HepG2 (cell line): ENCODE measurements at regions not wholly inside any gene's neighbourhood (a gene's known extent, or its start where the extent isn't known, plus 50 kb on each side); places are given as distances from the start of the nearest gene placed in this dataset.

ENCODE experiments used
- GABPA ChIP-seq, 2 experiments: IDR thresholded peaks; 2 replicates each; pipeline ENCODE4 v1.6.1; 2011 to 2016; ENCODE audit warnings: low read depth in 2 of 2, low read length in 1 of 2, missing biosample characterization in 1 of 2, missing genetic modification characterization in 1 of 2
- POGZ ChIP-seq: sonication (generic); formaldehyde crosslinking; IDR thresholded peaks from 2 replicates; pipeline ENCODE4 v1.4.0; 2020; ENCODE audit warnings: mild to moderate bottlenecking, missing genetic modification reagents
- ZNF260 ChIP-seq: sonication (generic); formaldehyde crosslinking; IDR thresholded peaks from 2 replicates; pipeline ENCODE4 v1.4.0; 2020; ENCODE audit warnings: missing genetic modification reagents, low read depth, mild to moderate bottlenecking, borderline replicate concordance
- ZNF274 ChIP-seq: sonication (generic); formaldehyde crosslinking; IDR thresholded peaks from 2 replicates; pipeline ENCODE4 v1.5.1; 2020; ENCODE audit warnings: mild to moderate bottlenecking, missing genetic modification reagents
- ZNF549 ChIP-seq: sonication (generic); formaldehyde crosslinking; IDR thresholded peaks from 2 replicates; pipeline ENCODE4 v1.5.0; 2020; ENCODE audit warnings: missing genetic modification reagents
- ZNF567 ChIP-seq: sonication (generic); formaldehyde crosslinking; IDR thresholded peaks from 2 replicates; pipeline ENCODE4 v1.8.1; 2023; ENCODE audit warnings: mild to moderate bottlenecking, missing genetic modification reagents, borderline replicate concordance
- ZNF619 ChIP-seq: sonication (generic); formaldehyde crosslinking; IDR thresholded peaks from 2 replicates; pipeline ENCODE4 v1.4.0; 2020; ENCODE audit warnings: mild to moderate bottlenecking, missing genetic modification reagents
- TF ChIP-seq, protein P1 (sequence below): sonication (generic); formaldehyde crosslinking; conservative IDR thresholded peaks from 2 replicates; pipeline ENCODE4 v1.8.1; 2023; ENCODE audit warnings: missing genetic modification reagents
- TF ChIP-seq, protein P2 (sequence below): sonication (generic); formaldehyde crosslinking; IDR thresholded peaks from 2 replicates; pipeline ENCODE4 v1.8.1; 2023; ENCODE audit warnings: missing genetic modification reagents, inconsistent platforms, borderline replicate concordance
- TF ChIP-seq, protein P3 (sequence below): sonication (generic); formaldehyde crosslinking; IDR thresholded peaks from 2 replicates; pipeline ENCODE4 v1.4.0; 2020; ENCODE audit warnings: missing genetic modification reagents, mild to moderate bottlenecking, borderline replicate concordance

DNA sequence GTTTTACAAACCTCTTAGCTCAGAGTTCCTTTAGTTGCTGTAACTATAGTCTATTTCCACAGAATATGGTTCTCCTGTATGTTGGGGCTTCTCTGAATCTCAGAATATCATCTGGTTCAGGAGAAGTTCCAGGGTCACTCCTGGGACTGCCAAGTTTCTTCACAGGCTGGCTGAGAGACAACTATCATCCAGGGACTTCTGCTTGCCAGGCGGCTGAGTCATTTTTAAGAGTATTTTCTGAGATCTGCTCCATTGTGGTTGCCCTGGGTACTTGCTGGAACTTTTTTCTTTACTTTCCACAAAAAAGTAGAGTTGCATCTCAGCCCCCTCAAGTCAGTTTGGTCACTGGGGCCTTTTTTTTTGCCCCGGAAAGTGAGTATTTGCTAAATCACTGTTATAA is 566.5 kb downstream of the LRRC70 start:
- TF ChIP-seq ZNF567 (no peak), POGZ (CRISPR knock-in tag) (no peak), ZNF619 (no peak), ZNF549 (no peak), ZNF260 (CRISPR knock-in tag) (no peak), GABPA (IDR thresholded peaks at IDR 0.05; ENCODE audit: low read depth, low read length) (no peak), GABPA (CRISPR knock-in tag; IDR thresholded peaks at IDR 0.05; ENCODE audit: low read depth) (no peak), ZNF274 (CRISPR knock-in tag) (no peak)
- TF ChIP-seq, protein P1, sequence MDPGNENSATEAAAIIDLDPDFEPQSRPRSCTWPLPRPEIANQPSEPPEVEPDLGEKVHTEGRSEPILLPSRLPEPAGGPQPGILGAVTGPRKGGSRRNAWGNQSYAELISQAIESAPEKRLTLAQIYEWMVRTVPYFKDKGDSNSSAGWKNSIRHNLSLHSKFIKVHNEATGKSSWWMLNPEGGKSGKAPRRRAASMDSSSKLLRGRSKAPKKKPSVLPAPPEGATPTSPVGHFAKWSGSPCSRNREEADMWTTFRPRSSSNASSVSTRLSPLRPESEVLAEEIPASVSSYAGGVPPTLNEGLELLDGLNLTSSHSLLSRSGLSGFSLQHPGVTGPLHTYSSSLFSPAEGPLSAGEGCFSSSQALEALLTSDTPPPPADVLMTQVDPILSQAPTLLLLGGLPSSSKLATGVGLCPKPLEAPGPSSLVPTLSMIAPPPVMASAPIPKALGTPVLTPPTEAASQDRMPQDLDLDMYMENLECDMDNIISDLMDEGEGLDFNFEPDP (CRISPR knock-in tag), result no peak
- TF ChIP-seq, protein P2, sequence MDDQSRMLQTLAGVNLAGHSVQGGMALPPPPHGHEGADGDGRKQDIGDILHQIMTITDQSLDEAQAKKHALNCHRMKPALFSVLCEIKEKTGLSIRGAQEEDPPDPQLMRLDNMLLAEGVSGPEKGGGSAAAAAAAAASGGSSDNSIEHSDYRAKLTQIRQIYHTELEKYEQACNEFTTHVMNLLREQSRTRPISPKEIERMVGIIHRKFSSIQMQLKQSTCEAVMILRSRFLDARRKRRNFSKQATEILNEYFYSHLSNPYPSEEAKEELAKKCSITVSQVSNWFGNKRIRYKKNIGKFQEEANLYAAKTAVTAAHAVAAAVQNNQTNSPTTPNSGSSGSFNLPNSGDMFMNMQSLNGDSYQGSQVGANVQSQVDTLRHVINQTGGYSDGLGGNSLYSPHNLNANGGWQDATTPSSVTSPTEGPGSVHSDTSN (CRISPR knock-in tag), result no peak
- TF ChIP-seq, protein P3, sequence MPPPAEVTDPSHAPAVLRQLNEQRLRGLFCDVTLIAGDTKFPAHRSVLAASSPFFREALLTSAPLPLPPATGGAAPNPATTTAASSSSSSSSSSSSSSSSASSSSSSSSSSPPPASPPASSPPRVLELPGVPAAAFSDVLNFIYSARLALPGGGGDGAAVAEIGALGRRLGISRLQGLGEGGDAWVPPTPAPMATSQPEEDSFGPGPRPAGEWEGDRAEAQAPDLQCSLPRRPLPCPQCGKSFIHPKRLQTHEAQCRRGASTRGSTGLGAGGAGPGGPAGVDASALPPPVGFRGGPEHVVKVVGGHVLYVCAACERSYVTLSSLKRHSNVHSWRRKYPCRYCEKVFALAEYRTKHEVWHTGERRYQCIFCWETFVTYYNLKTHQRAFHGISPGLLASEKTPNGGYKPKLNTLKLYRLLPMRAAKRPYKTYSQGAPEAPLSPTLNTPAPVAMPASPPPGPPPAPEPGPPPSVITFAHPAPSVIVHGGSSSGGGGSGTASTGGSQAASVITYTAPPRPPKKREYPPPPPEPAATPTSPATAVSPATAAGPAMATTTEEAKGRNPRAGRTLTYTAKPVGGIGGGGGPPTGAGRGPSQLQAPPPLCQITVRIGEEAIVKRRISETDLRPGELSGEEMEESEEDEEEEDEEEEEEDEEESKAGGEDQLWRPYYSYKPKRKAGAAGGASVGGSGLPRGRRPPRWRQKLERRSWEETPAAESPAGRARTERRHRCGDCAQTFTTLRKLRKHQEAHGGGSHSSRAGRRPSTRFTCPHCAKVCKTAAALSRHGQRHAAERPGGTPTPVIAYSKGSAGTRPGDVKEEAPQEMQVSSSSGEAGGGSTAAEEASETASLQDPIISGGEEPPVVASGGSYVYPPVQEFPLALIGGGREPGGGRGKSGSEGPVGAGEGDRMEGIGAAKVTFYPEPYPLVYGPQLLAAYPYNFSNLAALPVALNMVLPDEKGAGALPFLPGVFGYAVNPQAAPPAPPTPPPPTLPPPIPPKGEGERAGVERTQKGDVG, result no peak
